Astrocyte (in vitro differentiated cells and primary cell): ENCODE measurements at regions not wholly inside any gene's neighbourhood (a gene's known extent, or its start where the extent isn't known, plus 50 kb on each side); places are given as distances from the start of the nearest gene placed in this dataset.

Experiments used
- EZH2 ChIP-seq: IDR thresholded peaks from 2 replicates; pipeline ENCODE4 v1.6.1; 2012; ENCODE audit warnings: mild to moderate bottlenecking, low read length, inconsistent platforms; ENCODE audit not compliant: insufficient read depth
- TF ChIP-seq, protein P1 (sequence below): IDR thresholded peaks from 2 replicates; pipeline ENCODE4 v1.5.1; 2011; ENCODE audit warnings: low read depth, mild to moderate bottlenecking, inconsistent platforms, low read length, moderate library complexity; ENCODE audit not compliant: insufficient read depth

- TF ChIP-seq, protein P1, sequence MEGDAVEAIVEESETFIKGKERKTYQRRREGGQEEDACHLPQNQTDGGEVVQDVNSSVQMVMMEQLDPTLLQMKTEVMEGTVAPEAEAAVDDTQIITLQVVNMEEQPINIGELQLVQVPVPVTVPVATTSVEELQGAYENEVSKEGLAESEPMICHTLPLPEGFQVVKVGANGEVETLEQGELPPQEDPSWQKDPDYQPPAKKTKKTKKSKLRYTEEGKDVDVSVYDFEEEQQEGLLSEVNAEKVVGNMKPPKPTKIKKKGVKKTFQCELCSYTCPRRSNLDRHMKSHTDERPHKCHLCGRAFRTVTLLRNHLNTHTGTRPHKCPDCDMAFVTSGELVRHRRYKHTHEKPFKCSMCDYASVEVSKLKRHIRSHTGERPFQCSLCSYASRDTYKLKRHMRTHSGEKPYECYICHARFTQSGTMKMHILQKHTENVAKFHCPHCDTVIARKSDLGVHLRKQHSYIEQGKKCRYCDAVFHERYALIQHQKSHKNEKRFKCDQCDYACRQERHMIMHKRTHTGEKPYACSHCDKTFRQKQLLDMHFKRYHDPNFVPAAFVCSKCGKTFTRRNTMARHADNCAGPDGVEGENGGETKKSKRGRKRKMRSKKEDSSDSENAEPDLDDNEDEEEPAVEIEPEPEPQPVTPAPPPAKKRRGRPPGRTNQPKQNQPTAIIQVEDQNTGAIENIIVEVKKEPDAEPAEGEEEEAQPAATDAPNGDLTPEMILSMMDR: no peak
- no peak for TF ChIP-seq EZH2
Measured at GRCh38 chr12:4026020-4026358, 152.8 kb upstream of the PARP11 start.
